ENCODE measurements at regions not wholly inside any gene's neighbourhood (a gene's known extent, or its start where the extent isn't known, plus 50 kb on each side); places are given as distances from the start of the nearest gene placed in this dataset.

DNA sequence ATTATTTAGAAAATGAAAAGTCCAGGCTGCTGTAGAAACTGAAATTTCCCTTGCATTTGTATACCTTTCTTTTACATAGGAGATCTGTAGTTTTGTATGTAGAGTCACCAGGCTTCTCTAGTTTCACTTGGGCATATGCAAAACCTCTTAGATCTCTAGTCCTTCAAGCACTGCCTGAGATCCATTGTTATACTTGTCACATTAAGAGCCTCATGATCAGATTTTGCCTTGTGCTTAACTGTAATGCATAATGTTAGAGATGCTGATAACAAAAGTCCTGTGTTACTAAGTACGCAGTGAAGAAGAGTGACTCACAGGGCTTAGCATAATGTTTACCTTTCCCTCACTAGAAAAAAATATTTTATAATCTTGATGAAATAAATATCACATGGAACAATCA is 250.2 kb downstream of the CYLC2 start:
- ChIA-PET POLR2A (no interaction called here), CTCF (no interaction called here), RAD21 (ENCODE audit: low non-redundant PET in 1 of 2, low total read pairs in 2 of 2, uncharacterized antibody in 2 of 2, unreplicated experiment in 2 of 2) (no interaction called here)
- Histone ChIP-seq H3K9ac (ENCODE audit: low read length) (no peak overlapping the region), H3K36me3 (ENCODE audit: control insufficient read depth in 1 of 2, insufficient read depth in 2 of 2, low read length in 2 of 2) (no peaks in the 10 kb centered on the region), H3K9me3 (ENCODE audit: control insufficient read depth in 1 of 2, insufficient read depth in 1 of 2, low read depth in 1 of 2, low read length in 2 of 2) (peaks cover 0 to 3% of the 10 kb centered on the region in 2 experiments; a peak in 2 of 4 replicates), H3K9me2 (ENCODE audit: insufficient read depth) (no peaks in the 10 kb centered on the region), H3K4me1 (ENCODE audit: control insufficient read depth in 1 of 2, insufficient read depth in 2 of 2, low read length in 2 of 2) (no peaks in the 10 kb centered on the region), H3K27ac (ENCODE audit: low read depth, low read length) (no peak overlapping the region), H3K27me3 (ENCODE audit: insufficient read depth, low read length) (no peaks in the 10 kb centered on the region), H2AFZ (ENCODE audit: low read depth, low read length, poor library complexity, severe bottlenecking) (no peak overlapping the region), H4K20me1 (ENCODE audit: insufficient read depth) (no peaks in the 10 kb centered on the region), H3K79me2 (ENCODE audit: insufficient read depth, low read length) (no peaks in the 10 kb centered on the region), H3K4me3 (replicated peaks in 1 of 2; ENCODE audit: low read depth in 1 of 2, low read length in 2 of 2) (no peak overlapping the region), H3K4me2 (ENCODE audit: low read length) (no peak overlapping the region)
- no TSS peak for BruUV-seq (replicated peaks)
- DNase-seq (ENCODE audit: low read depth, low spot score) (no peak), ATAC-seq (no peak)
- intact Hi-C loops (cut with micrococcal nuclease) = no loop called here
- no peak for TF ChIP-seq POLR2A (IDR thresholded peaks at IDR 0.05; ENCODE audit: borderline replicate concordance, extremely low read depth, insufficient read depth, insufficient read length)
- no peak for TF ChIP-seq CBX3 (IDR thresholded peaks at IDR 0.05; ENCODE audit: low read depth)
- no peak for TF ChIP-seq ELF1 (IDR thresholded peaks at IDR 0.05; ENCODE audit: borderline replicate concordance, low read depth)
- TF ChIP-seq, protein P1, sequence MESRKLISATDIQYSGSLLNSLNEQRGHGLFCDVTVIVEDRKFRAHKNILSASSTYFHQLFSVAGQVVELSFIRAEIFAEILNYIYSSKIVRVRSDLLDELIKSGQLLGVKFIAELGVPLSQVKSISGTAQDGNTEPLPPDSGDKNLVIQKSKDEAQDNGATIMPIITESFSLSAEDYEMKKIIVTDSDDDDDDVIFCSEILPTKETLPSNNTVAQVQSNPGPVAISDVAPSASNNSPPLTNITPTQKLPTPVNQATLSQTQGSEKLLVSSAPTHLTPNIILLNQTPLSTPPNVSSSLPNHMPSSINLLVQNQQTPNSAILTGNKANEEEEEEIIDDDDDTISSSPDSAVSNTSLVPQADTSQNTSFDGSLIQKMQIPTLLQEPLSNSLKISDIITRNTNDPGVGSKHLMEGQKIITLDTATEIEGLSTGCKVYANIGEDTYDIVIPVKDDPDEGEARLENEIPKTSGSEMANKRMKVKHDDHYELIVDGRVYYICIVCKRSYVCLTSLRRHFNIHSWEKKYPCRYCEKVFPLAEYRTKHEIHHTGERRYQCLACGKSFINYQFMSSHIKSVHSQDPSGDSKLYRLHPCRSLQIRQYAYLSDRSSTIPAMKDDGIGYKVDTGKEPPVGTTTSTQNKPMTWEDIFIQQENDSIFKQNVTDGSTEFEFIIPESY (IDR thresholded peaks at IDR 0.05; ENCODE audit: extremely low read depth, insufficient replicate concordance, low read length) = no peak
- no peak for TF ChIP-seq CTCF (IDR thresholded peaks at IDR 0.05 in 2 of 3, conservative IDR thresholded peaks at IDR 0.05 in 1 of 3; ENCODE audit: borderline replicate concordance in 1 of 3, insufficient read depth in 1 of 3, low read depth in 2 of 3, low read length in 2 of 3)
- TF ChIP-seq FOSL1 (IDR thresholded peaks at IDR 0.05; ENCODE audit: low read depth) = no peak
- TF ChIP-seq ATF3 (IDR thresholded peaks at IDR 0.05) = no peak
- TF ChIP-seq SIN3A (IDR thresholded peaks at IDR 0.05; ENCODE audit: low read depth) = no peak
- TF ChIP-seq RAD21 (IDR thresholded peaks at IDR 0.05; ENCODE audit: low read depth) = no peak
- TF ChIP-seq EGR1 (IDR thresholded peaks at IDR 0.05; ENCODE audit: low read depth) = no peak
- no peak for TF ChIP-seq YY1 (IDR thresholded peaks at IDR 0.05; ENCODE audit: extremely low read depth, insufficient replicate concordance, low read depth, low read length)
- TF ChIP-seq EZH2phosphoT487 (IDR thresholded peaks at IDR 0.05; ENCODE audit: borderline replicate concordance) = no peak
- no peak for TF ChIP-seq EZH2 (IDR thresholded peaks at IDR 0.05)
- TF ChIP-seq, protein P2, sequence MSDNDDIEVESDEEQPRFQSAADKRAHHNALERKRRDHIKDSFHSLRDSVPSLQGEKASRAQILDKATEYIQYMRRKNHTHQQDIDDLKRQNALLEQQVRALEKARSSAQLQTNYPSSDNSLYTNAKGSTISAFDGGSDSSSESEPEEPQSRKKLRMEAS (IDR thresholded peaks at IDR 0.05) = no peak
- TF ChIP-seq ZNF274 (IDR thresholded peaks at IDR 0.05; ENCODE audit: low read depth, low read length) = no peak
- no peak for TF ChIP-seq POLR2AphosphoS5 (IDR thresholded peaks at IDR 0.05; ENCODE audit: low read depth, low read length)
- no peak for TF ChIP-seq TCF7L2 (IDR thresholded peaks at IDR 0.05; ENCODE audit: borderline replicate concordance, extremely low read depth, insufficient read depth, insufficient read length)
